HG02885 (cell line): ENCODE measurements at regions not wholly inside any gene's neighbourhood (a gene's known extent, or its start where the extent isn't known, plus 50 kb on each side); places are given as distances from the start of the nearest gene placed in this dataset.
"Not testable (repeated sequence)": the region's sequence is repeated elsewhere in the genome, so short reads cannot be mapped to it uniquely, and the experiment has no call there.

Experiments
- ATAC-seq: cut with Tn5 transposase; IDR thresholded peaks from one replicate; pipeline ENCODE4 v1.9.1; 2021; ENCODE audit warnings: mild to moderate bottlenecking; ENCODE audit not compliant: unreplicated experiment, poor library complexity

DNA sequence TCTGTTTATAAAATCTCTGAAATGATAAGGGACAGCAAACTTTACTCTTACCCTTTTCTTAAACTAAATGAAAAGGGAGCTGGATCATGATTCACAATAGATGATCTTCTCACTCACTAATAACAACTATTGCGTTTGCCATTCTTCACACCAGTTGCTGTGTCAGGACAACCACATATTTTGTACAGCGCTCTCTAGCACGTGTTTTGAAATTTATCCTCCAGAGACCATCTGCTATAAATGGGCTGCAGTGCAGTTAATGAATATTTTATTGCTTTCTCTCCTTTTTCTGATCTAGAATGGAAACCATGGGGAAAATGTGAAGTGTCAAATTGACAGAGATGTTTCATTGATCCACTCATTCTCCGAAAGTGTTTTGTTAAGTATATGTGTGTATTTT lies 258.4 kb upstream of the CCNH start:
- ATAC-seq = no peak

DNA sequence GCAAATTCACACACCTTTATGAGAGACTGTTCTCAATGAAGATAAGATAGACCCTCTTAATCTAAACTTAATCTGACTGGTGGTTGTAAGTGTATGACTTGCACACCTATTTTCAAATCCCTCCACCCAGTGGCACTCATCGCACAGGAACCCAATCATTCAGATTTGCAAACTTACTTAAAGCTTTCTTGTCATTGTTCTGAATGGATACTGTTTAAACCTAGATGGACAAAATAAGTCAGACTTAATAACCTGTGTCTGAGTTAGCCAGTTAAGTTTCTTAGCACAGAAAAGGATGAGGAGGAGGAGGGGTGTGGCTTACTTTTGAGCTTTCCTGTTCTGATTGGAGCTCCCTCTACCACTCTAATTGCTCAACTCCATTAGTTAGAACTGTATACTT lies 252.4 kb upstream of the CCNH start:
- no peak for ATAC-seq

DNA sequence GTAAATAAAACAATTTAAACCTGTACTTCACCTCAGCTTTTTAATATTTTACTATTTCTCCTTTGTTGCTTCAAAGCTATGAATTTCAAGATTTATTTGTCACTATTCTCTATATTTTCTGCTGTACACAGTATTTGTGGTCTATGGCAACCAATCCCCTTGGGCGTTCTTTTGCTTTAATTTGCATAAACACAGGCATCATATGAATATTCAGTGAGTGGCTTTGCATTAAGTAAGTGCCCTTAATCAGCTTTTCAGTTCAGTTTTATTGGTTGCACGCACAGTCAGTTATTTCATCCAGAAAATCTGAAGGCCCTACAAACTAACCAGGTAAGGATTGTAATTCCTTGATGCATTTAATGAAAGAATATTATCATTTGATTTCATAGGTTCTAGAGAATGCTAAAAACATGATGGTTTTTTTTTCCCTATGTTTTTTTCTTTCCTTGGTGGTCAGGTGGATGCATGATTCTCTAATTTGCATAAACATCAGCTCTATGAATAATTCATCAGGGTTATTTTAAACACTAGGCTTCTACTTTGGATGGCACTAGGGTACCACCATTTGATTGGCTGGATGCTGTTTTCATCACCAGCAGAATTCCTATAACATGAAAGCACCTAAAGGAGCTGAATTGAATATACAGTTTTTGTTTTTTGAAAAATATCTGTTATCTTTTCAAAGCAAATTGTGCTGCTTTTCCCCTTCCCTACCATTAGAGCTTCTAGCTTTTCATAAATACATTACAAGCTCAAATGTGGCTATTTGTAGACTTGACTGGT lies 249.2 kb upstream of the CCNH start:
- ATAC-seq = no peak

DNA sequence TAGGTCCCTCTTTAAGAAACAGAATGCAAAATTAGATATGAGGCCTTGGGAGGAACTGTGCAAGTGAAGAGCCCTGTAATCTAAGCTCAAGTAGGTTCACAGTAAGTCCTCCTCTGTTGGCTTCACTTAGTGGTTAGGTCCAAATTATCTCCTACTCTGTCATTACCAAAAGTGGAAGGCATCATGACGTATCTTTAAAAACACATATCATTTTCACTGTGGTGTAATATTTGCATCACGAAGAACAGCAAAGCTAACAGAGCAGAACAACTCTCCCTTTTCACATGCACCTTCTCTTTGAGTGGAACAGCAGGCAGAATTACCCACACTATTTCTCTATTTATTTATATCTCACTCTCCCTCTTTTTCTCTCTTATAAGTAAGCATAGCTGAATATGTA lies 240.5 kb upstream of the CCNH start:
- peak; percentile 39 for ATAC-seq

DNA sequence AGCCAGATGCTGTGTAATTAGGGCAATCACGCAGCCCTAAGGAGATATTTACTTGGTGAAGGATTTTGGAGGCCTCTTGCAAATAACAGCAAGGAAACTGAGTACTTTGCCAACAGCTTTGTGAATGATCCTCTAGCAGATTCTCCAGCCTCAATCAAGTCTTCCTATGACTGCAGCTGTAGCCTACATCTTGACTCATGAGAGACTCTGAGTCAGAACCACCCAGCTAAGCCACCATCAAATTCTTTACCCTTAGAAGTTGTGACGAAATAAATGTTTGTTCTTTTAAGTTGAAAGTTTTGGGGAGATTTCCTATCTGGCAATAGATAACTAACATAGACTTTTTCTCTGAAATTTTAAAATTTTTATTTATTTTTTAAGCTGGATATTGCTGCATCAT lies 237.6 kb upstream of the CCNH start:
- ATAC-seq = no peak

DNA sequence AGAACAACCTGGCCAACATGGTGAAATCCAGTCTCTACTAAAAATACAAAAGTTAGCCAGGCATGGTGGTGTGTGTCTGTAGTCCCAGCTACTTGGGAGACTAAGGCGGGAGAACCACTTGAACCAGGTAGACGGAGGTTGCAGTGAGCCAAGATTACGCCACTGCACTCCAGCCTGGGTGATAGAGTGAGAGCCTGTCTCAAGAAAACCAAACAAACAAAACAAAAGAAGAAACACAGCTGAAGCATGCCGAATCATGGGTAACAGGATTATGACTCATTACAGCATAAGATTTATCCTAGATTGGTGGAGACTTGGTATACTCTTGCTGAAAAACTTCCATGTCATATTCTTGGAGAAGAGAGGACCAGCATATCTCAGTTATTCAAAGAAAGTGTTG lies 236.7 kb upstream of the CCNH start:
- no peak for ATAC-seq

DNA sequence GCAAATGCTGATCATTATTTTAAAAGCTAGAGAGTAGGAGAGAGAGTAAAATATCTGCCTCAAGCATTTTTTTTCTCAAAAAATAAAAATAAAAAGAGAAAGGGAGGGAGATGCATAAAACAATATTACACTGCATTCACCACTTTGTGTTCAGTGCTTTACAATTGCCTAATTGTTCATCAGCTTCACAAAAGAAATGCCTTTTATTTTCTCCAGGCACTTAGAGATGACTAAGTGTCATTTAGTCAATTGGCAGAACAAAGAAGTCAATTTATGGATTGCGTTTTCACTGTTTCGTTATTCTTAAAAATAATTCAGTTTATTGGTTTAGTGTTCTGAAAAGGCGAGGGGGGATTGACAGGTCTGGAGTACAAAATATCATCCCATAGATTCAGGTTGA lies 232.5 kb upstream of the CCNH start:
- no peak for ATAC-seq

DNA sequence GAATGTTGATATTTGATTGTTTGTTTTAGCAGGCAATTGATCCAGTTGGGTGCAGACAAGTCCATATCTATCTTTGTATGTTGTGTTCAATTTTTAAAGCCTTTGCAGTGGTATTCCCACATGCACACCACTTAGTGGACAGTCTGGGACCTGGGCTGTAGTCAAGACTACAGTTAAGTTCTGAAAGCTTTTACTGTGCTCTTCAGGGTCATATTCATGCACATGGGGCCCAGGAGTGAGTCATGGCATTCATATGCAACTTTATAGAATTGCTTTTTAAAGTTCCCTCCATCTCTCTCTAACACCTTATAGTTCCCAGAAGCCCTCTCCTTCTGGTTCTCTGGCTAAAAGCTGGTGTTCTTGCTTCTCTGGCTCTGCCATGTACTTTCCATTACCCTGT lies 228.2 kb upstream of the CCNH start:
- no peak for ATAC-seq

DNA sequence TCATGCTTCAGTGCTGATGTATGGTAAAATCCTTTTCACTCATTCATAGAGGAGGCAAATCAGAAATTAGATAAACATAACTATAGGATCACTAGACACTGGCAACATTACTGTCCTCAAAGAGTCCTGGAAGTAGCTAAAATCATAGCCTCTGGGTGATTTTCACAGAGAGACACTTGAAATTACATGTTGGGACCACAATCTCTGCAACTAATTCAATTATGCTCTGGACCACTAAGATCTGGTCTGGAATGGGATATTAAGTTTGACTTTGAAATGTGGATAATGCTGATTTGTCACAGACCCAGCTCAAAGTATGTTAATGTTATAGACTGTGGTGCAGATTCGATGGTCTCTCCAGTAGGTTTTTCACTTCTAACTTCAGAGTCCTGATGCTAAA lies 214.6 kb upstream of the CCNH start:
- no peak for ATAC-seq

DNA sequence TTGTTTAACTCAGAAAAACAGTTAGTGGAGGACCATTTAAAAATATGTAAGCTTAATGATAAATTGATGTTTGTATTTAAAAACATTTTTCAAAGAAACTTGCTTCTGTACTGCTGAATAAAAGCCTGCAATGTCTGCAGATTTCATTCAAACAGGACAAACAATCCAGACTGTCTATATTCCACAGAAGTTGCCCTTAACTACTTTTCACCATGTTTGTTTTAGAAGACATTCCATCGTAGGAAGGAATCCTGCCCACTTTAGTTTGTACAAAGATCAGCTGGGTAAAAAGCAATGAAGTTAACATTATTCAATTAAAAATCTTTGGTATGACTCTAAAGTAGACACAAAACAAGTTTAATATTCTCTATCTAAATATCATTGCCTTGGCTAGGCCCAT lies 195.7 kb upstream of the CCNH start:
- ATAC-seq = no peak

DNA sequence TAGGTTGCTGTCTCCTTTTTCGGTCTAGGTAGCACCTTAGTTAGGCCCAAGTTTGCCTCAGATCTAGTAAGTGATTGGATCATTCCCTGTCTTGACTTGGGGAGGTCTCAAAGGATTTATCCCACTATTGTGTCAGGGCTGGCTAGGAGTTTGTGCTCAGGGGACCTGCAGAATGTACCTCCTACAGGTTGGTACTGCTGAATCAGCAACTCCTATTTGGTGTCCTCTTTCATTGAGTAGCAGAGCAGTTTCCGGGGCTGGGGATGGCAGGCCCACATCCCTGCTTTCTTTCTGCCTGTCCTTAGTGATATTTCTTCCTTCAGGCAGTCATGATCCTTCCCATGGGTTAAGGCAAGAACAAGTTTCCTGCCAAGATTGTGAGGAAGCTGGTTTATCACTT lies 192.9 kb upstream of the CCNH start:
- no peak for ATAC-seq

DNA sequence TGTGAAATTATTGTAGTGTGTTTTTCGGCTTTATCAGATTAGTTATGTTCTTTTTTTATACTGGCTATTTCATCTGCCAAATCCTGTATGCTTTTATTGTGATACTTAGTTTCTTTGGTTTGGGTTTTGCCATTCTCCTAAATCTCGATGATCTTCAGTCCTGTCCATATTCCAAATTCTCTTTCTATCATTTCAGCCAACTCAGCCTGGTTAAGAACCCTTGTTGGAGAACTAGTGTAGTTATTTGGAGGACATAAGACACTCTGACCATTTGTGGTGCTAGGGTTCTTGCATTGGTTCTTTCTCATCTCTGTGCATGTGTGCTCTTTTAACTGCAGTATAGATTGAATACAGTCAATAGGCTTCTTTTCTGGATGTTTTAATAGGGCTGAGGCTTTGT lies 187.0 kb upstream of the CCNH start:
- no peak for ATAC-seq

DNA sequence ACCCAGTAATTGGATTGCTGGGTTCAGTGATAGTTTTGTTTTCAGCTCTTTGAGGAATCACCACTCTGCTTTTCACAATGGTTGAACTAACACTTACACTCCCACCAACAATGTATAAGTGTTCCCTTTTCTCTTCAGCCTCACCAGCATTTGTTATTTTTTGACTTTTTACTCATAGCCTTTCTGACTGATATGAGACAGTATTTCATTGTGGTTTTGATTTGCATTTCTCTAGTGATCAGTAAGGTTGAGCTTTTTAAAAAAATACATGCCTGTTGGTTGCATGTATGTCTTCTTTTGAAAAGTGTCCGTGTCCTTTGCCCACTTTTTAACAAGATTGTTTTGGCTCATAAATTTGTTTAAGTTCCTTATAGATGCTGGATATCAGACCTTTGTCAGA lies 185.7 kb upstream of the CCNH start:
- ATAC-seq = peak; percentile 49

DNA sequence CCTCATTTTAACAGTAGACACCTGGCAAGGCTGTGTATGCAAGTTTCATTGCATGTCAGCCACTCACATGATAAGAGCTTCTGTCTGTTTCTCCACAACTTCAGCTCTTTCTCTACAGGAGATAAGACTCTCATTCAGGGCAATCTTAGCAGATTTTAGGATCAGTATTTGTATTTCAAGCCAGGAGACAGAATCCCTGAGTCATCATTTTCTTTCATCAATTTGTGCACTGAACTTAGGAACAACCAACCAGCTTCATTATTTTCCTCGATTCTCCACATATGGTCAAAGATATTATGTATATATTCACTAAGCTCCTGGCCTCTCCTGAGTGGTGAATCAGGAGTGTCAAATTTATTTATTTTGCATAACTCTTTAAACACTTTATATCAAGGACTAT lies 181.8 kb upstream of the CCNH start:
- ATAC-seq = no peak

DNA sequence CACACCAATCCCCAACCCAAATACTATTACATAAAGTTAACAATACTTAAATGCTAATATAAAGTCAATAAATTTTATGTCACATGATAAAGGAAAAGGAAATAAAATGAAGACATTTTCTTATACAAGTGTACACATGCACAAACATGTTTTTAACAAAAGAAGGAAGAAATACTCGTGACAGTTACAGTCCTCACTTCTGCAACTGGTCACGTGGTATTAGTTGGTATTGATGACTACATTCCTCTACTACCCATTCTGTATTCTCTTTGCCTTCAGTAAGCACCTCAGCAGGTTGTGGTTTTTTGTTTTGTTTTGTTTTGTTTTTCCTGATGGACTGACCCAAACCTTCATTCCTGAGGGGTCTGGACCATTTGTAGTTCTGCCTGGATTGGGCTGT lies 176.9 kb upstream of the CCNH start:
- no peak for ATAC-seq

DNA sequence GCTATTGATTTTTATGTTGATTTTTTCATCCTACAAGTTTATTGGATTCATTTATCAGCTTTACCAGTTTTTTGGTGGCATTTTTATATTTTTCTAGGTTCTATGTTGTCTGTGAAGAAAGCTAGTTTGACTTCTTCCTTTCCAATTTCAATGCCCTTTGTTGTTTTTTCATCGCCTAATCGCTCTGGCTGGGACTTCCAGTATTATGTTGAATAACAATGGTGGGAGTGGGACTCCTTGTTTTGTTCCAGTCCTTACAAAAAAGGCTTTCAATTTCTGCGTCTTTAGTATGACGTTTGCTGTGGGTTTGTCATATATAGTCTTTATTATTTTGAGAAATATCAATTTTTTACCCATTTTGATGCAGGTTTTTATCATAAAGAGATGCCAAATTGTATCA lies 175.6 kb upstream of the CCNH start:
- ATAC-seq = no peak

DNA sequence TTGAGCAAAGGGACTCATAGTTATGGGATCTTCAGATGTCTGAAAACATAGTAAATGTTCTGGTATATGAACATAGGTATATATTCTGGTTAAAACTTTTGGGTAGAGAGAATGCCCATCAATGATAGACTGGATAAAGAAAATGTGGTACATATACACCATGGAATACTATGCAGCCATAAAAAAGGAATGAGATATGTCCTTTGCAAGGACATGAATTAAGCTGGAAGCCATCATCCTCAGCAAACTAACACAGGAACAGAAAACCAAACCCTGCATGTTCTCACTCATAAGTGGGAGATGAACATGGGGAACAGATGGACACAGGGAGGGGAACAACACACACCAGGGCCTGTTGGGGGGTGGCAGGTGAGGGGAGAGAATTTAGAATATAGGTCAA lies 171.0 kb upstream of the CCNH start:
- ATAC-seq = not testable (repeated sequence)

DNA sequence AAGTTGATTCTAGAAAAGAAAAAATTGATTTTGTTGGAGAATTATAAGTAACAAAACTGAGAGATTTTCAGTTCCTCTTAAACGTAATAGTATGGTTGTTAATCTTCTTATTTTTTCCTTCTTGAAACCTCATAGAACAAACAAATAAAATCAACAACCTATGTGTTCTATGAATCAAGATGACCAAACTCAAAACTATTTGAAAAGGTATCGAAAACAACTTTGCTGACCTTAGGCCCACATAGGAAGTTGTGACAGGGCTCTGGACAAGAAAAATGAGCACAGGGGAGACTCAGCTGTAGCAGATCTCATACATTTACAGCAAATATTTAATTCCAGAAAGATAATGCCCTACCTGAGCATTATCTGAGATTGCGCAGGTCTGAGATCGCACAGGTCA lies 169.4 kb upstream of the CCNH start:
- ATAC-seq = peak; percentile 65

DNA sequence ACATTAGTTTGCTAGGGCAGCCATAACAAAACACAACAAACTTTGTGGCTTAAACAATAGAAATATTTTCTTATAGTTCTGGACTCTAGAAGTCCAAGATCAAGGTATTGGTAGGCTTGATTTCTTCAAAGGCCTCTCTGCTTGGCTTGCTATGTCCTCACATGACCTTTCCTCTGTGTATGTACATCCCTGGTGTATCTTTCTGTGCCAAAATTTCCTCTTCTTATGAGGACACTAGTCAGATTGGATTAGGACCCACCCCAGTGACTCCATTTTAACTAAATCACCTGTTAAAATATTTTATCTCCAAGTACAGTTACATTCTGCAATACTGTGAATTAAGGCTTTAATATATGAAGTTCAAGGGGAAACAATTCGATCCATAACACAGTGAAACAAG lies 168.9 kb upstream of the CCNH start:
- ATAC-seq = peak; percentile 17

DNA sequence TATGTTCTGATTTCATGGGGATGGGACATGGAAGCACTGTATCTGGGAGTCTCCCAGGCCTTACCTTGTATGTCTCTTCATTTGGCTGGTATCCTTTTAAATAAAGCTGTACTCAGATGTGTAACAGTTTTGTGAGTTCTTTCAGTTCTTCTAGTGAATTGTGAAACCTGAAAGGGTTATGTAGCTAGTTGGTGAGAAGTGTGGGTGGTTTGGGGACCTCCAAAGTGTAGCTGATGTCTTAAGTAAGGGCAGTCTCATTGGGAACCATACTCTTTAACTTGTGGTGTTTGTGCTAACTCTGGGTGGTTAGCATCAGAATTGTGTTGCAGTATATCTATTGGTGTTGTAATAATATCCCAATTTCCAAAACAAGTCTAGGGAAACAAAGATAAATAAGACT lies 166.9 kb upstream of the CCNH start:
- ATAC-seq = peak; percentile 56

DNA sequence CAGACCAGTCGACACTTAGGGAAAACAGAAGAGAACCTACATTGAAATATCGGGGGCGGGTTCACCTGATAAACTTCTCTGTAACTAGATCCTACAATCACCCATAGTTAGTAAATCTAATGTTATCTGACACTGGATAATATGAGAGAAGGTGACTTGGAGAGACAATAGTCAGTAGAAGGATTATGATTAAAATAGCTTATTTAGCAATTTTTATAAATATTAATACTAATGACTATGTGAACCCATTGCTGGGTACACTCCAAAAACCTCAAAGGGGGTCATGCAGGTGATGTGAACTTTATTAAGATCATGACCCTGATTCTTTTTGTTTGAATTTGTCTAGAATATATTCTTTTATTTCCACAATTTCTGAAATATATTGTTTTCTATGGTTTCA lies 164.1 kb upstream of the CCNH start:
- ATAC-seq = no peak

DNA sequence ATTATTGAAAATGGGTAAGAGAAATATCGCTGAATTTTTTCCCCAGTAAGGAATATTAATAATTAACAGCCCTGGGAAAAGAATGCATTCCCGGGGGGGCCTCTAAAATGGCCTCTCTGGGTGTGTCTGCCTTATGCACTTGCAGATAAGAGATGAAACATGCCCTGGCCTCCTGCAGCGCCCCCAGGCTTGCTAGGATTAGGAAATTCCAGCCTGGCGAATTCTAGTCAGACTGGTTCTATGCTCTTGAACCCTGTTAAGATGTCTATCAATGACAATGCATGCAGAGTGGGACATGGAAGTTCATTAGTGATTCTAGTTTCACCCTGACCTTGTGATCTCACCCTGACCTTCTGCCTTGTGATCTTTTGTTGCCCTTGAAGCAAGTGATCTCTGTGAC lies 163.6 kb upstream of the CCNH start:
- not testable (repeated sequence) for ATAC-seq

DNA sequence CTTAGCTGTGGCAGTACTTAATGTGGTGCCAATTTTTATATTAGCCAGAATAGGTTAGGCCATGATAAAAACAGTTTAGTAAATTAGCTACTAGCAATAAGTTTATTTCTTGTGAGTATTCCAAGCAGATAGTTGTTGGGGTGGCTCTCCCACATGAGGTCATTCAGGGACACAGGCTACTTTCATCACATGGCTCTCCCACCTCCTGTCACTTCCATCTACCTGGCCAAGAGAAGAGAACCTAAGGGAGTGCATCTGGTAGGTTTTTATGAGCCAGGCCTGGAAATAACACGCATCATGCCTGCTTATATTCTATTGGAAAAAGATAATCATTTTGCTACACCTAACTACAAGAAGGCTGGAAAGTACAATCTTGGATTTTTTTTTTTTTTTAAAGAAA lies 161.4 kb upstream of the CCNH start:
- no peak for ATAC-seq
